HK-2 (cell line): ENCODE measurements at regions not wholly inside any gene's neighbourhood (a gene's known extent, or its start where the extent isn't known, plus 50 kb on each side); places are given as distances from the start of the nearest gene placed in this dataset.

Experiments
- DNase-seq: peaks from one replicate; pipeline ENCODE4 v3.0.0-alpha.2; 2018; ENCODE audit not compliant: unreplicated experiment

GRCh38 chr9:74205056-74205455, 292.1 kb upstream of the RORB start:
- DNase-seq: no peak

DNA sequence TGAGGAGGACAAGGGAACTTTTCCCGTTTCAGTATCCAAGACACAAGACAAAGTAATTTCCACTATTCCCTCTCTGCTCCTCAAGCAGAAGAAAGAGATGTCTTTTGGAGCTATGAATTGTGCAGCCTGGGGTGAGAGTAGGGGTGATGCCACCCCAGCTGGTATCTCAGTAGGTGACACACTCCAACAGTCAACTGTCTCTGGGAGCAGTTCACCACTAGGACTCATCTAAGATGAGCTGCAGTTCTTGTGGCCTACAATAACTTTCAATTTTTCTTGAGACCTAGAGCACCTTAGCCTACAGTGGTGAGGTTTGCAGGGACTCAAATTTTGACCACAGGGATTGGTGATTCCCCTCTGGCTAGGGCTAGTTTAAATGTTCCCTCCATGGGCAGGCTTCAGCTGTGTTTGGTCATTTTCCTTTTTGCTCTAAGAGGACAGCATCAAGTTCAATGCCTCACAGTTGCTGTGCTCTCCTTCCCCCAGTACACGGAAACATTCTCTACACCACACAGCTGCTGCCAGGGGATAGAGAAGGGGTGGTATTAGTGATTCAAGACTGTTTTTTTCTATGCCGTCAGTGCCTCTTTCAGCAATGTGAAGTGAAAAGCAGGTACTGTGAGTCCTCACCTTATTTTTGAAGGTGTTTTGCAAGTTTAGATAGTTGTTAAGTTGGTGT, 278.6 kb upstream of the RORB start:
- DNase-seq: no peak

GRCh38 chr9:74220327-74220726, 276.8 kb upstream of the RORB start:
- no peak for DNase-seq

- DNase-seq: no peak
These were observed 260.3 kb upstream of the RORB start for GRCh38 chr9:74236857-74237256.

GRCh38 chr9:74245866-74246497, 251.2 kb upstream of the RORB start:
- no peak for DNase-seq

DNA sequence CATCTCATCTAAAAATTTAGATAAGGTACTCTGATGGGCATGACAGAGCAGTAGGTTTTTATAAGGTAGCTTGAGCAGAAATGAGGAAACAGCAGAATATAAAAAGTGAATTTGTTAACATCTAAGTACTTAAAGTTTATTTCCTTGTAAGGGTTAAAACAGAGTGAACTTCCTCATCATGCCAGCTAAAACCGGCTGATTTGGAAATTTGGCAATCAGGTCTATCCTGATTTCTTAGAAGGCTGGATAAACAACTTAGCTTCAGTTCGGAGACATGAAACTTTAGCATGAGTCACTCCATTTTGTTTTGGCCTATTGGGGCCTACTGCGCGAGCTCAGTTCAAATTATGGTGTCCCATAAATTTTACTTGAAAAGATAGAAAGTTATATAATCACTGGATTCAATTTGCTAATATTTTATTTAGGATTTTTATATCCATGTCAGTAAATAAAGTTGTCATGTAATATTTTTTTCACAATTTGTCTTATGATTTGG, 241.6 kb upstream of the RORB start:
- no peak for DNase-seq

- DNase-seq: no peak
These were observed 221.1 kb upstream of the RORB start for GRCh38 chr9:74275872-74276508.

GRCh38 chr9:74277532-74277931, 219.6 kb upstream of the RORB start:
- DNase-seq: no peak

GRCh38 chr9:74281674-74282073, 215.5 kb upstream of the RORB start:
- no peak for DNase-seq

DNA sequence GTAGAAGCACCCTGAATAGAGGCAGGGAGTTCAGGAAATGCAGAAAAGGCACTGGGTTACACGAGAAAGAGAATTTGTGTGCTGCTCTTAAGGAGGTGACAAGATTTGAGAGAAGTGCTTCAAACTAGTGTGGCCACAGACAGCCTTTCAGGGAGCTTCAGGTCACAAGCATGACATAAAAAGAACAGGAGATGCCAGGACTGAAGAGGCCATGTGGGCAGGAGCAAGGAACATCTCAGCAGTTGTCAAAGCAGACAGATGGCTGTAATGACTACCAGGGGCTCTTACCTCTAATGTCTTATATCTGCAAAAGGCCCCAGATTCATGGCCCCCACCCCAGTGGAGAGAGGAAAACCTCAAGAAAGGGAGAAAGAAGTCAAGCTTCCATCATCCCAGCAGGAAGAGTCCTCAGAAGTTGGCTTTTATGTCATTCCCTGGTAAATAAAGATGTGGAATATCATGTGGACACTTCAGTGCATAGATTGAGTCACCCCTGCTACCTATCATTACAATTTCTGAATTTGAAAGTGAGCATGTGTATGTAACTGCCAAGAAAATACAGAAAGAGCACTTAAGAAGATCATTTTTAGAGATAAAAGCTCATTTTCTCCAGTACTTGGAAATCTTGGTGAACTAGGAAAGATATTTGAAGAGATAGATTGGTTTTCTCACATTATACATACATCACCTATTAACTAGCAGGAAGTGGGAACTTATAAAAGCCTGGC, 214.4 kb upstream of the RORB start:
- no peak for DNase-seq

- no peak for DNase-seq
These were observed 212.3 kb upstream of the RORB start for GRCh38 chr9:74284581-74285450.

DNA sequence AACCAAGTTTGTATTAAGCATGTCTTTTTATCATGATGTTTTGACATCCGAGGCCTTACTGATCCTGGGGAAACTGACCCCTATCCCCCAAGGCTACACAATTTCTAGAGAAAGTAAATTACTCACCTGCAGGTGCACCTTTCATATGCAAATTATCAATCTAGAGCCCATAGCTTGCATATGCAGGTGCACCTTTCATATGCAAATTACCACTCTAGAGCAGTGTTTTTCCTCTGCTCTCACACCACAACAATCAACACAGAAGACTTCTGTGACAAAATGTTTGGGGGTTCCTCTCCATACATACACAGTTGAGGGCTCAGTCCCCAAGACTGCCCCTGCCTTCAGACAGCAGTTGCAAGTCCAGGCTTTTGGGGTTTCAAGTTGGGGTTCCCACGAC, 203.7 kb upstream of the RORB start:
- no peak for DNase-seq

DNA sequence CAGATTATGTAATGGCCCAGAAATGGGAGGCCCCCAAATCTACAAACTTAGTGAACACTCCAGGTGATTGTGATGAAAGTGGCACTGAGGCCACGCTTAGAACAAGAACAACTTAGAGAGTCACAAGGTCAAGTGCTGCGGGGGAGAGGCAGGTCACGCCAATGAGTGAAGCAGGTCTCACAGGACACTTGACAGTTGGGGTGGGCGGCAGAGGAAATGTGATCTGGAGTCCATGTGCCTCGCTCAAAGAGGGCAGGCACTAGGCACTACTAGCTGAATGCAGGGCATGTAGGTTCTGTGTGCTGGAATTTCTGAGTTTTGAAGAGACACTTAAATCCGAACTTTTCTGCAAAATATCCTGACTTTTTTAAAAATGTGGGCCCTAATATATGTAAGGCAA, 193.2 kb upstream of the RORB start:
- DNase-seq: no peak

DNA sequence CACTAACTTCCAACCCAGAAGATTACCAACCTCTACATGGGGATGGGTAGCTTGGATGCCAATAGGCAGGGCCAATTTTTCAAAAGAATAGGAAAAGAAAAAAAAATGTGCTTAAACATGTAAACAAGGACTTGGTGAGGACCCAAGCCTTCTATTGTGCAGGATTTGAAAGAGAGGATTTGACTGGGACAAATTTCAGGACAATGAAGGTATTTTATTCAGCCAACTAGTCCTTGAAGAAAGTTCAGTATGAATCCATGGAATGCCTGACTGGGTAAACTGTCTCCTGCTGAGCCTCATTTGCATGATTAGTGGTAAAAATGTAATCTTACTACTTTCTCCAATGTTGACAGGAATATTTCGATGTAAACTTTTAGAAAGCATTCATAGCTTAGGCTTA, 192.5 kb upstream of the RORB start:
- DNase-seq: no peak

DNA sequence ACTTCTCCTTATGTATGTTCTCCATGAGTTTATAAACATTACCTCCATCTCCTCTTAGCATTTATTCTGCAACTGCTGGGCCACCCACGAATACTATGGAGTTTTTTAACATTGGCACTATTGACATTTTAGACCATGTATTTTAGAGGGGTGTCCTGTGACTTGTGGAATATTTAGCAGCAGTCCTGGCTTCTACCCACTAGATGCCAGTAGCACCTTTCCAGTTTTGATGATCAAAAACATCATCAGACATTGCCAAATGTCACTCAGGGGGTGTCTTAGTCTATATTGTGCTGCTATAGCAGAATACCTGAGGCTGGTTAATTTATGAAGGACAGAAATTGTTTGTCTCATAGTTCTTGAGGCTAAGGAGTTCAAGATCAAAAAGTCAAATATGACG, 187.5 kb upstream of the RORB start:
- no peak for DNase-seq

- DNase-seq: no peak
These were observed 179.9 kb upstream of the RORB start for GRCh38 chr9:74317235-74317634.

GRCh38 chr9:74321396-74321795, 175.7 kb upstream of the RORB start:
- no peak for DNase-seq

DNA sequence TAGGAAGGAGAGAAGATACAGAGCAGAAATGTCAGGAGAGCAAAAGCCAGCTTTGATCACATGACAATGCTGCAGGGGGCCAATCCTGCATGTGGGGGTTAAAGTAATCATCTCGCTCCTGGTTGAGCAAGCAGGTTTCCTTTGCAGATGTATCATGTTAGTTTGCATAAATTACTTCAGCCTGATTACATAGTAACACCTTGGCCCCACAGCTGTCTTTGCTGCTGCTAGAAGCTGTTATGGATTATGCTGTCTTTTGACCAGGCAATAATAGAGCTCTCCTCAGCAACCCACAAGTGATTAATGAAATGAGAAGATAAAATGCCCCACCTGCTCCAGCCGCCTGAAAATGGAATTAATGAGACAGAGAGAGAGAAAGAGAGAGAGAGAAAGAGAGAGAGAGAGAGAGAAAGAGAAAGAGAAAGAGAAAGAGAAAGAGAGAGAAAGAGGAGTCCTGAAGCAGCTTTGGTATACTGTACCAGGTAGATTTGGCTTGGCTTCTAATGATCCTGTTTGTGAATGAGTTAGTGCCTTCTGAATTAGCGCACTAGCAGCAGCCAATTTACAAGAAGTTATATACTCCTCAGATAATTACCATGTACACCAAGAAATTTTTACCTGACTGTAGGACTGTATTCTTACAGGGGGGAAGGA, 174.3 kb upstream of the RORB start:
- no peak for DNase-seq

DNA sequence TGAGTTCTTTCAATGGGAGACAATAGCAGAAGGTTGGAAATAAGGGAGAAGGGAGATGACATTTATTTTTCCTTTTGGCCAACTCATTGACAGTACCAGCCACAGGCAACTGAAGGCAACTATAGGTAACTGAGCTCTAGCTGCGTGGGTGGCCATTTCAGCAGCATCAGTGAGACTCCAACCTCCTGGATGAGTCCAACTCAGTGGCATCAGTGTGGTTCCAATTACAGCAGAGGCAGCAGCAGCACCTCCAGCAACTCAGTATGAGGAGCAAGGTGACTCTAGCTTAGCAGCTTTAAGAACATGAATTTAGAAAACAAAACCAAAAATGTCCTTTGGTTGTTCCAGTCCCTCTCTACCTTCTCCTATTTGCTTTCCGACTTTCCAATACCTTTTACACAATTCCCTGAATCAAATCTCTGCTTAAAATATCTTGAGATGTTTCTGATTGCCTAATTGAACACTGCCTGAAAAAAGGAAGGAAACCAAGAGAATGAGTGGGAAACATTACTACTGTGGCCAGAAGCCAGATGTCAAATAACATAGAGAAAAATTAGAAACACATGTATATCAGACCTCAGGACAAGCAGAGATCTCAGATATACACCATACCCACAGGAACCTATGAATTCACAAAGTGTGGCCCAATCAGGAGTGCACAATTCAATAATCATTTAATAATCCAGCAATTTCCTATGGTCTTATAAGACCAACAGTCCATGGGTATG, 166.5 kb upstream of the RORB start:
- no peak for DNase-seq

DNA sequence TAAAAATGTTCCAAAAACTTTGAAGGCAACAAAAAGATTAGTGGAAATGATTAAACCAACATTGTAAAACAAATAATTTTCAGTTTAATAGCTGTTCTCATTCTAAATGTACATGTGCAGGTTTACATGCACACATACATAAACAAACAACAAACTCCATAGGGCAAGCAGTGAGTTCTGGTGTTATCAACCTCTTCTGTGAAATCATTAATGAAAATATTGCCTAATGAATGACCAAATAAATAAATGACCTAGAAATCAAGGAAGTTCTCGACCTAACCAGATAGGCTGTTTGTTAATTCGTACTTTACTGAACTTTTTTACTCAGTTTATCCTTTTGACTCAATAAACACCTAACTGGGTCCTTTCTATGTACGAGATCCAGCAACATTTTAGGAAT, 165.5 kb upstream of the RORB start:
- no peak for DNase-seq
